Aorta (tissue), 5 donors: ENCODE measurements at regions not wholly inside any gene's neighbourhood (a gene's known extent, or its start where the extent isn't known, plus 50 kb on each side); places are given as distances from the start of the nearest gene placed in this dataset.

Experiments used
- ATAC-seq: fragments of 200-7000 bp; cut with Tn5 transposase; one replicate; pipeline ENCODE4 v1.9.1; 2022; ENCODE audit warnings: moderate library complexity; ENCODE audit not compliant: low FRiP score
- DNase-seq, 2 donors: peaks; one replicate each; pipeline ENCODE4 v3.0.0-alpha.2; 2020
- H3K27ac ChIP-seq, 2 donors: one replicate each; pipeline ENCODE4 v1.5.1; 2013; ENCODE audit warnings: low read length in 2 of 2, mild to moderate bottlenecking in 2 of 2, moderate library complexity in 2 of 2, control low read depth in 1 of 2, inconsistent platforms in 1 of 2, low read depth in 1 of 2
- H3K27me3 ChIP-seq, 2 donors: one replicate each; pipeline ENCODE4 v1.6.1; 2013; ENCODE audit warnings: control low read depth in 1 of 2, low read length in 1 of 2, mild to moderate bottlenecking in 1 of 2, moderate library complexity in 1 of 2; ENCODE audit not compliant: insufficient read depth in 2 of 2, control insufficient read depth in 1 of 2
- H3K36me3 ChIP-seq, 2 donors: one replicate each; pipeline ENCODE4 v1.6.1; 2013; ENCODE audit warnings: control low read depth in 1 of 2, low read length in 1 of 2, mild to moderate bottlenecking in 1 of 2; ENCODE audit not compliant: insufficient read depth in 2 of 2, control insufficient read depth in 1 of 2
- H3K4me1 ChIP-seq, 2 donors: one replicate each; pipeline ENCODE4 v1.6.1; 2013; ENCODE audit warnings: low read length in 2 of 2, control low read depth in 1 of 2, mild to moderate bottlenecking in 1 of 2, moderate library complexity in 1 of 2; ENCODE audit not compliant: insufficient read depth in 2 of 2, control insufficient read depth in 1 of 2
- H3K4me3 ChIP-seq, 2 donors: one replicate each; pipeline ENCODE4 v1.5.1; 2013; ENCODE audit warnings: low read length in 2 of 2, control low read depth in 1 of 2, mild to moderate bottlenecking in 1 of 2
- H3K9me3 ChIP-seq: one replicate; pipeline ENCODE4 v1.6.1; 2013; ENCODE audit warnings: mild to moderate bottlenecking, low read length; ENCODE audit not compliant: control insufficient read depth
- WGBS, 2 donors: extraction: QIAGEN DNeasy Blood & Tissue Kit; methylation state at CpG; one replicate each; pipeline ENCODE4 v1.1.7; 2013; 5-methylcytosine and 5-hydroxymethylcytosine counted together
- intact Hi-C, 2 donors: fragments of 100-400 bp; cut with DNase I; formaldehyde crosslinking; loops; one replicate each; pipeline versions ENCODE4 v1.14.2 to v1.15.0; 2022
- donor health status: healthy with polysubstance abuse.
- donor health status: Bipolar disorder and iron deficiency.
- donor health status: DM: no; HTN: no; CAD: no.
- donor health status: DM: no; HTN: no; CAD: no.
- donor health status: DM: yes; HTN: yes; CAD: no.

DNA sequence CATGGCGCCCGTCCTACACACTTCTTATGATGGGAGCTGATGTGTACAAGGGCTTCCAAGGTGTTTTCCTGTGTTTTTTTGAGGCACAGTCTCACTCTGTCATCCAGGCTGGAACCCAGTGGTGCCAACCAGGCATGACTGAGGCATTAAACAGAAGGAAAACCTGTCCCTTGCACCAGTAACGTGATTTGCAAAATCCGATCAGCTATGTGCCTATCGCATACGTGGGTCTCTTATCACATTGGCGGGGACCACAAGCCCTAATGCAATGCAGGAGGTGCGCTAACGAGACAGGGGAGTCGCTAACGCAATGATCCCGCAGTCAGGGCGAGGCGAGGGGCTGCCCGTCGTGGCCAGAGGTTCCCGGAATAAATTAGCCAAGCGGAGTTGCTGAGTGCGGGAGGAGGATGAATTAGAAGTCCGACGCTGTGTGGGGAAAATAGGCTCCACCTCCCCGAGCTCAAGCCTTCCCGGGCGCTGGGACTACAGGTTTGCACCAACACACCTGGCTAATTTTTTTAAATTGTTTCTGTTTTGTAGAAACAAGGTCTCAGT, 162.7 kb downstream of the SHOX start:
- ATAC-seq (no peak), DNase-seq (no peak)
- Histone ChIP-seq H3K9me3 (no peaks in the 10 kb centered on the region), H3K27me3 (no peaks in the 10 kb centered on the region), H3K4me1 (no peaks in the 10 kb centered on the region), H3K4me3 (no peak overlapping the region), H3K36me3 (no peaks in the 10 kb centered on the region), H3K27ac (no peak overlapping the region)
- intact Hi-C loops, result no loop called here
- 72 to 78% methylated on average over 24 of the region's 24 CpGs for WGBS, 2 donors

- H3K27me3 ChIP-seq, result no peaks in the 10 kb centered on the region
- intact Hi-C loops, result no loop called here
- H3K4me1 ChIP-seq, result no peaks in the 10 kb centered on the region
- WGBS, 2 donors, result 27 to 33% methylated on average over 14 of the region's 14 CpGs
- no peak for DNase-seq
- no peak for ATAC-seq
- no peak overlapping the region for H3K4me3 ChIP-seq
- H3K36me3 ChIP-seq, result no peaks in the 10 kb centered on the region
- H3K9me3 ChIP-seq, result no peaks in the 10 kb centered on the region
- no peak overlapping the region for H3K27ac ChIP-seq
These were observed 161.0 kb downstream of the SHOX start for GRCh38 chrX:791479-792034.

DNA sequence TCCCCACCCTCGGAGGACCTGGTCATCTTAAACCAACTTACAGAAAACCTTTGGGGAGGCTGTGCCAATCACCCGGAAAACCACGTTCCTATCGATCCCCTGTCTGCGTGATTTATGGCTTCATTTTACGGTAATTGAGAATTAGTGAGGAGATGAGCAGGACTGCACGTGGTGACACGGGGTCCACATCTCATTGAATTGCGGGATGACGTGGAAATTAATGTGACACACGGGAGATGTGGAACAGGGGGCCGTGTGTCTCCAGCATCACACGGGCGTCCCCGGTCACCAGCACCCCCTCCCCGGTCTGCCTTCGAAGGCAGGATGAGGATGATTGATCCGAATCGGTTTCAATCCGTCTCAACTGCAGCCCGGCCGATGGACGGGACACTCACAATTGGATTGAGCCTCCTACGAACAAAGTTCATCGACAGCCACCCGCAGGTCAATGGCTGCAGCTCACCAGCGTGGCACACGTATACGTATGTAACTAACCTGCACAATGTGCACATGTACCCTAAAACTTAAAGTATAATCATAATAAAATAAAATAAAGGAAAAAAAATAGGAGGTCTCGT, 160.3 kb downstream of the SHOX start:
- intact Hi-C loops, result no loop called here
- Histone ChIP-seq H3K4me1 (no peaks in the 10 kb centered on the region), H3K4me3 (no peak overlapping the region), H3K27ac (no peak overlapping the region), H3K36me3 (no peaks in the 10 kb centered on the region), H3K27me3 (no peaks in the 10 kb centered on the region), H3K9me3 (no peaks in the 10 kb centered on the region)
- no peak for DNase-seq
- ATAC-seq, result no peak
- 15 to 17% methylated on average over 30 of the region's 30 CpGs for WGBS, 2 donors

DNA sequence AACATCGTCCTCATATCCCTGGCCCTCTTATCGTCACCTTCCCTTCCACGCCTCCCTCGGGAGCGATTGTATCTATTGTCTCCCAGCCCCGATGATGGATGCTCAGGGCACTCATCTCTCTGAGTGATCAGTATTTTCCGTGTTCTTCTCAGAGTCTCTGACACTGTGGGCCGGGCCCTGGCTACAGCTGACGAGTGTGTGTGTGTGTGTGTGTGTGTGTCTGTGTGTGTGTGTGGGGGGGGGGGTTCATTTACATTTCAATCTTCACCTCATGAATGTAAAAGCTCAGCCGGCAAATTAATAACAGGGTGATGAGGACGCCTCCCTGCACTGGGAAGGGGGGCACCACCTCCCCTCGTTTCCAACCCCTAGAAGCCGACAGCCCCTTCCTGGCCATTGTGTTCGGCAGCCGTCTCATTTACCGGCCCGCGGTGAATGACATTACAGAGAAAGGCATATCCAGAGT, 159.5 kb downstream of the SHOX start:
- H3K9me3 ChIP-seq, result no peaks in the 10 kb centered on the region

DNA sequence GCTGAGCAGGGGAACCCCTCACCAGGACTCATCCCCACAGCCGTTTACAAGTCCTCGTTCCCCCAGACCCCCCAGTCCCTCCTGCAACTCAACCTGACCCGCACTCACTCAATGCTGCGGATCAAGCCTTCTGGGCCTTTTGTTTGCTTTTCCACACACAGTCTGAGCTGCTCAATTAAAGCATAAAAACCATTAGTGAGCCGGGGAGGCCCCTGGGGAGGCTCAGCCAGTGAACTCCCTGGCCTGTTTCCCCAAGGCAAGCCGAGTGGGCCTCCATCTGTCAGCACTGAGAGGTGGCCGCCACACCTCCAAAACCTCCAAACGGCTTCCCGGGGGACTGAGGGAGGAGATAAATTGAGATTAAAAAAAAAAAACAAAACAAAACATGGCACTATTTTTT, 158.5 kb downstream of the SHOX start:
- no peaks in the 10 kb centered on the region for H3K27me3 ChIP-seq
- H3K27ac ChIP-seq, result no peak overlapping the region
- WGBS, 2 donors, result 22 to 33% methylated on average over 9 of the region's 9 CpGs
- H3K36me3 ChIP-seq, result no peaks in the 10 kb centered on the region
- no peaks in the 10 kb centered on the region for H3K4me1 ChIP-seq
- no peak for ATAC-seq
- peaks cover 2% of the 10 kb centered on the region for H3K9me3 ChIP-seq
- intact Hi-C loops, result no loop called here
- H3K4me3 ChIP-seq, result no peak overlapping the region
- DNase-seq, result no peak

More for the DNA sequence above, 159.5 kb downstream of the SHOX start:
- Histone ChIP-seq H3K27me3 (no peaks in the 10 kb centered on the region), H3K36me3 (no peaks in the 10 kb centered on the region), H3K4me3 (no peak overlapping the region), H3K27ac (no peak overlapping the region), H3K4me1 (no peaks in the 10 kb centered on the region)
- DNase-seq (no peak), ATAC-seq (no peak)
- intact Hi-C loops, result no loop called here
- WGBS, 2 donors, result 16 to 24% methylated on average over 18 of the region's 18 CpGs

- DNase-seq, result no peak
These were observed 155.9 kb downstream of the SHOX start for GRCh38 chrX:786441-786881.

DNA sequence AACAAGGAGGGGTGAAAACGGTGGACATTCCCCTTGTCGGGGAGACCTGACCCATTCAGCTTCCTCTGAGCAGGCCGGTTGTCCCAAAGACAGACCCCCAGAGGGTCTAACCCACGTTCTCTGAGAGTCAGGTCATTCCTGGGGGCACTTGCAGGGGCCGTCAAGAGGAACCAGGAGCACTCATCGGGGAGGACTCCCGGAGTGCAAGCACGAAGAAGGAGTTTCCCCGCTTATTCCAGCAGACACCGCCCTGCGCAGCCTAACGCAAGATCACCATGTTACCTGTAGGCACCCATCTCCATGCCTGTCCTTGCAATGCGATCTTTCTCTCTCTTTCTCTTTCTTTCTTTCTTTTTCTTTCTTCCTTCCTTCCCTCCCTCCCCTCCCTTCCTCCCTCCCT, 154.2 kb downstream of the SHOX start:
- no peaks in the 10 kb centered on the region for H3K36me3 ChIP-seq
- no peak overlapping the region for H3K4me3 ChIP-seq
- 86 to 89% methylated on average over 13 of the region's 13 CpGs for WGBS, 2 donors
- H3K9me3 ChIP-seq, result peaks cover 2% of the 10 kb centered on the region
- intact Hi-C loops, result no loop called here
- DNase-seq (no peak), ATAC-seq (no peak)
- H3K27me3 ChIP-seq, result no peaks in the 10 kb centered on the region
- no peaks in the 10 kb centered on the region for H3K4me1 ChIP-seq
- H3K27ac ChIP-seq, result no peak overlapping the region

More at GRCh38 chrX:786441-786881, 155.9 kb downstream of the SHOX start:
- Histone ChIP-seq H3K4me1 (no peaks in the 10 kb centered on the region), H3K27me3 (no peaks in the 10 kb centered on the region), H3K9me3 (peaks cover 2% of the 10 kb centered on the region), H3K4me3 (no peak overlapping the region), H3K36me3 (no peaks in the 10 kb centered on the region), H3K27ac (no peak overlapping the region)
- intact Hi-C loops, result no loop called here
- WGBS, 2 donors, result 69 to 76% methylated on average over 6 of the region's 6 CpGs
- no peak for ATAC-seq

GRCh38 chrX:781224-782204, 150.9 kb downstream of the SHOX start:
- H3K4me3 ChIP-seq, result no peak overlapping the region

More at GRCh38 chrX:781224-782204, 150.9 kb downstream of the SHOX start:
- no peaks in the 10 kb centered on the region for H3K4me1 ChIP-seq
- 10 to 11% methylated on average over 28 of the region's 28 CpGs for WGBS, 2 donors
- DNase-seq, result no peak
- intact Hi-C loops, result no loop called here
- no peak overlapping the region for H3K27ac ChIP-seq
- no peak for ATAC-seq
- H3K36me3 ChIP-seq, result no peaks in the 10 kb centered on the region
- no peaks in the 10 kb centered on the region for H3K27me3 ChIP-seq
- H3K9me3 ChIP-seq, result peaks cover 2% of the 10 kb centered on the region
